ENCODE measurements at regions not wholly inside any gene's neighbourhood (a gene's known extent, or its start where the extent isn't known, plus 50 kb on each side); places are given as distances from the start of the nearest gene placed in this dataset.

- Histone ChIP-seq H3K9ac (ENCODE audit: low read depth, low read length) (no peak overlapping the region), H3K9me3 (ENCODE audit: insufficient read depth, low read length, severe bottlenecking) (no peaks in the 10 kb centered on the region), H3K27me3 (ENCODE audit: insufficient read depth, low read length, poor library complexity) (peaks cover 4% of the 10 kb centered on the region), H3K4me3 (ENCODE audit: low read depth in 1 of 2, low read length in 2 of 2) (no peak overlapping the region), H4K20me1 (ENCODE audit: insufficient read depth, low read length) (no peaks in the 10 kb centered on the region), H3K27ac (ENCODE audit: low read length) (no peak overlapping the region), H2AFZ (ENCODE audit: low read depth, low read length) (no peak overlapping the region), H3K36me3 (ENCODE audit: insufficient read depth, low read length) (no peaks in the 10 kb centered on the region), H3K4me1 (ENCODE audit: insufficient read depth, low read length) (no peaks in the 10 kb centered on the region), H3K4me2 (ENCODE audit: insufficient read depth, low read length) (no peak overlapping the region), H3K79me2 (ENCODE audit: insufficient read depth, low read length) (no peaks in the 10 kb centered on the region)
- DNase-seq (no peak), ATAC-seq (ENCODE audit: insufficient read depth, low read depth) (no peak)
- TF ChIP-seq EZH2 (IDR thresholded peaks at IDR 0.05; ENCODE audit: borderline replicate concordance, low read depth, low read length, severe bottlenecking): no peak
- TF ChIP-seq CTCF (IDR thresholded peaks at IDR 0.05; ENCODE audit: borderline replicate concordance, extremely low read depth, low read length, poor library complexity, severe bottlenecking): no peak
These were observed 69.7 kb upstream of the NHSL1 start for GRCh38 chr6:138568997-138569396.

GRCh38 chr6:138569554-138569953, 70.3 kb upstream of the NHSL1 start:
- H3K9me3 ChIP-seq (ENCODE audit: insufficient read depth, low read length, severe bottlenecking): no peaks in the 10 kb centered on the region
- H3K4me3 ChIP-seq (ENCODE audit: low read depth in 1 of 2, low read length in 2 of 2): no peak overlapping the region
- H3K4me1 ChIP-seq (ENCODE audit: insufficient read depth, low read length): no peaks in the 10 kb centered on the region
- H3K36me3 ChIP-seq (ENCODE audit: insufficient read depth, low read length): no peaks in the 10 kb centered on the region
- no peak overlapping the region for H2AFZ ChIP-seq (ENCODE audit: low read depth, low read length)
- no peak overlapping the region for H3K4me2 ChIP-seq (ENCODE audit: insufficient read depth, low read length)
- H3K27me3 ChIP-seq (ENCODE audit: insufficient read depth, low read length, poor library complexity): peaks cover 4% of the 10 kb centered on the region
- no peak overlapping the region for H3K27ac ChIP-seq (ENCODE audit: low read length)
- no peaks in the 10 kb centered on the region for H3K79me2 ChIP-seq (ENCODE audit: insufficient read depth, low read length)
- ATAC-seq (ENCODE audit: insufficient read depth, low read depth) (no peak), DNase-seq (no peak)
- no peak overlapping the region for H3K9ac ChIP-seq (ENCODE audit: low read depth, low read length)
- H4K20me1 ChIP-seq (ENCODE audit: insufficient read depth, low read length): no peaks in the 10 kb centered on the region
- TF ChIP-seq EZH2 (IDR thresholded peaks at IDR 0.05; ENCODE audit: borderline replicate concordance, low read depth, low read length, severe bottlenecking) (no peak), CTCF (IDR thresholded peaks at IDR 0.05; ENCODE audit: borderline replicate concordance, extremely low read depth, low read length, poor library complexity, severe bottlenecking) (no peak)

GRCh38 chr6:138569970-138570724, 70.9 kb upstream of the NHSL1 start:
- Histone ChIP-seq H3K27me3 (ENCODE audit: insufficient read depth, low read length, poor library complexity) (peaks cover 4% of the 10 kb centered on the region), H3K9ac (ENCODE audit: low read depth, low read length) (no peak overlapping the region), H3K4me2 (ENCODE audit: insufficient read depth, low read length) (no peak overlapping the region), H3K4me1 (ENCODE audit: insufficient read depth, low read length) (no peaks in the 10 kb centered on the region), H3K4me3 (ENCODE audit: low read depth in 1 of 2, low read length in 2 of 2) (no peak overlapping the region), H3K27ac (ENCODE audit: low read length) (no peak overlapping the region), H3K79me2 (ENCODE audit: insufficient read depth, low read length) (no peaks in the 10 kb centered on the region), H2AFZ (ENCODE audit: low read depth, low read length) (no peak overlapping the region), H3K9me3 (ENCODE audit: insufficient read depth, low read length, severe bottlenecking) (no peaks in the 10 kb centered on the region), H3K36me3 (ENCODE audit: insufficient read depth, low read length) (no peaks in the 10 kb centered on the region), H4K20me1 (ENCODE audit: insufficient read depth, low read length) (no peaks in the 10 kb centered on the region)
- no peak for TF ChIP-seq EZH2 (IDR thresholded peaks at IDR 0.05; ENCODE audit: borderline replicate concordance, low read depth, low read length, severe bottlenecking)
- no peak for TF ChIP-seq CTCF (IDR thresholded peaks at IDR 0.05; ENCODE audit: borderline replicate concordance, extremely low read depth, low read length, poor library complexity, severe bottlenecking)
- DNase-seq: no peak
- no peak for ATAC-seq (ENCODE audit: insufficient read depth, low read depth)

All from DND-41 (cell line).